HG03175 (cell line): ENCODE measurements at regions not wholly inside any gene's neighbourhood (a gene's known extent, or its start where the extent isn't known, plus 50 kb on each side); places are given as distances from the start of the nearest gene placed in this dataset.

Experiments
- ATAC-seq: cut with Tn5 transposase; IDR thresholded peaks from one replicate; pipeline ENCODE4 v1.9.1; 2021; ENCODE audit warnings: mild to moderate bottlenecking, moderate library complexity; ENCODE audit not compliant: unreplicated experiment

DNA sequence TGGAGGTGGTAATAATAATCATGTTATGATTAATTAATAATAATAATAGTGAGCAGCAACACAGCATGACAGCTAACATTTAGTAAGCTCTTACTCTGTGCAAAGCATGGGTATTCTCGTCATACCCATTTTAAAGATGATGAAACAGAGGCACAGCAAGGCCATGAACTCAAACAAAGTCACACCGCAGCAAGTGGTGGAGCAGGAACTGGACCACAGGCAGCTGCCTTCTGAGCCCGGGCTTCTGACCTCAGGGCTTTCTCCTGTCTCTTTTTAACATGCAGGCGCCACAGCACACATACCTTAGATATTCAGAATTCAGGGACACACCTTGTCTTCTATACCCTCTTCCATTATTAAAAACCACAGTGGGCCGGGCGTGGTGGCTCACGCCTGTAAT is 50.7 kb upstream of the SPATA12 start:
- no peak for ATAC-seq

DNA sequence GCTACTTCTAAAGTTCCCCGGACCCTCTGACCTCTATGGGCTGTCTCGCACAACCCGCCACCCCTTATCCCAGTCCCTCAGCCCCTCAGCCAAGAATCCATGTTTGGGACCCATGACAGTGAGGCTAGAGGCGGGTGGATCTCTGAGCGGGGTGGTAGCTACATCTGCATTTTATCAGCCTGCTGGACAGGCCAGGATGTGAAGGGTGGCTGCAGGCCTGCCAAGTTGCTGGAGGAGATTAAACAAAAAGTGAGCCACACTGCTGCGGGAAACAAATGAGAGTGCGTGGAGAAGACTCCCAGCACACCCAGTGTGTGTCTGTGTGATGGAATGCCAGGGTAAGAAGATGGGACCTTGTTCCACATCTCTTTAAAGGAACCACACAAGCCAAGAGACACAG is 51.1 kb upstream of the SPATA12 start:
- ATAC-seq = no peak

DNA sequence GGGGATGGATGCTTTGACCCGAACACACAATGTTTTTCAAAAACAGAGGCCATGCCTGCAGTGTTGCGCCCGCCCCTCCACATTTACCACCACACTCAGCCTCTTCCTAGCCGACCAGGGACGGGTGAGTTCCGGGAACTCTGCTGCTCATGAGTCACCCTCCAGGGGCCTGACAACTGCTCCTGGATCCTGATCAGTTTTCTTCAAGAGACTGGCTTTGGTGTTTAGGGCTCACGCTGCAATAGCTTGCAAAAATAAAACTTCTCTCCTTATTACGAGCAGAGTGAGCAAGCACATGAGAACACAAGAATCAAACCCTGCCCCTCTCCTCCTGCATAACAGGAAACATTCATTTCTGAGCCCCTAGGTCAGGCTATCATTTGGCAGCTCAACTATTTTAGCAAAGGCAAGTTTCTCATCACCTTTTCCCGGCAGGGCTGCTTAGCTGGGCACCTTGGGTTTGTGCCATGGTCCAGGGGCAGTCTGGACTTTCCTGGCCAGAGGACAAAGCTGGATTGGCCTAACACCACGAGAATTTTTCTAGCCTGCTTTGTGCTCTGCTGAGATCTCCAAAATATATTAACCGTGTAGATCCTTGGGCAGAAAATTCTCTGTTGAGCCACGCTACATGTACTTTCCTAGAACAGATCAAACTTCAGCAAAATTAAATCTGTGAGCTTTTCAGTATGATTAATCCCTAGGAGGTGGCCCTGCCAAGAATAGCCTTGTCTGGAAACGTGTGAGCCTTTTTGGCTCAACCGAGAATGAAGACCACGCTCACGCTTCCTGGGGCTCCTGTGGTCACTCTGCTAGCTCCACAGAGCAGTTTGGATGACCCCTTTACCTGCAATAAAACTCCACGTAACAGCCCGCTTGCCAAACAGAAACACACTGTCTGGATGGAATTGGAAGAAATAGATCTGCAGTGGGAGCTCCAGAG is 52.7 kb upstream of the SPATA12 start:
- ATAC-seq = no peak

DNA sequence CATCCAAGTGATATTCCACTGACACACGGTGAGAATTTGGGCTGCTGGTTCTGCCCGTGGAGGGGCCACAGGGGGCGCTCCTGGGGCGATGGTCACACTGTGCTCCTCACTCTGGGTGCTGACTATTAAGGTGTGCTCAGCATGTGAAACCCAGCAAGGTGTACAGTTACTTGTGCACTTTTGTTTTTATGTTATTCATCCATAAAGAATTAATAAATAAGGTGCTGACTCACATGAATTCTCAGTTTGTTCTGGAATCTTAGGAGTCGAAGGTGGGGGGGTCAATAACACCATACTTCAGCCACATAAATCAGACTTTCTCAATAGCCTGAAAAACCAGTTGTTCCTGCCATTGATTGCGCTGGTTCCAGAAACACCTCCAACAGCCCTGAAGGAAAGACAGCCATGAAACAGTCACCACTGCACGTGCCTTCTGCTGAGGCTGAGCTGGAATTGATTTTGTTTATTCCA is 53.5 kb upstream of the SPATA12 start:
- ATAC-seq = no peak

DNA sequence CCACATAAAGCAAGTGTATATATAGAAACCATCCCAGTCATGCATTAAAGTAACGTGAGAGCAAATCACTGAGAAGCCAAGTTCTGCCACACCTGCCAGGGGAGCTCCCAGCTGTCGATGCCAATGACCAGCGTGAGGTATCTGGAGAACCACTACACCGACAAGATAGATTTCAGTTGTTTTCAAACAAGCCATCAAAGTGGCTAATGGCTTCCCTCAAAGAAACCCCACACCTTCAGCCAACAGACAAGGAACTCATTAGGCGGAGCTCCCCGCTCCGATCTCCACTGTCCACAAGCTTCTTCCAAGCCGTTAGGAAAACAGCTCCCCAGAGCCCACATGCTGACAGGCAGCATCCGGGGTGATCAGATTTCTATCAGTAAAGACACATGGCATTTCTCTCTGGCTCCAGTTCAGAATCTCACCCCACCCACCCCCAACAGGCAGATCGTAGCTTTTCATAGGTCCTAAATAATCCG is 54.2 kb upstream of the SPATA12 start:
- ATAC-seq = no peak

DNA sequence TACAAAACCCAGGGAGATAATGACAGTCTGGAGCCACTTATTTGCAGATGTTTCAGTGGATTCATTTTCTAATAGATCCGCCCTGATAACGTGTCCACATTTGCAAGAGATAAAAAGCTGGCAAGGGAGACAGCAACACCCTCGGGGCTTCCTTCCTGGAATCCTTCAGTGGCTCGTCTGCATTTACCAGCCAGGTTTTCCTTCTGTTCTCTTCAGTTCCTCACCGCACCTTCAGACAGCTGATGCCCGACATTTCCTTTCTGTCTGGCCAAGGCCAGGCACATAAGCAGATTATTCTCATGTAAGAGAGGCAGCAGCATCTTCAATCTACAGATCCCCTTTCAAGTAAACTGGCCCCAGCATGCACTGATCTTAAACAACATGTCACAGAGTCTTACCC is 56.2 kb upstream of the SPATA12 start:
- no peak for ATAC-seq

DNA sequence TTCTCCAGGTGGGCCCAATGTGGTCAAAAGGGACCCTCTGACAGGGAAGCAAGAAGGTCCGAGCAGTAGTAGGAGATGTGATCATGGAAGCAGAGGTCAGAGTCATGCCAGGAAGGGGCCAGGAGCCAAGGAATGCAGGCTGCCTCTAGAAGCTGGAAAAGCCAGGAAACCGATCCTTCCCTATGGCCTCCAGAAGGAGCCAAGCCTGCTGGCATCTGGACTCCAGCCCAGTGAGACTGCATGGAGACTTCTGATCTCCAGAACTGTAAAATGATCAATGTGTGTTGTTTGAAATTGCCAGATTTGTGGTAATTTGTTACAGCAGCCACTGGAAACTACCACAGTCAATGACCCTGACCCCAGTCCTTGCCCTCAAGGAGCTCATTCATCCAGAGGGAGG is 56.8 kb upstream of the SPATA12 start:
- no peak for ATAC-seq

DNA sequence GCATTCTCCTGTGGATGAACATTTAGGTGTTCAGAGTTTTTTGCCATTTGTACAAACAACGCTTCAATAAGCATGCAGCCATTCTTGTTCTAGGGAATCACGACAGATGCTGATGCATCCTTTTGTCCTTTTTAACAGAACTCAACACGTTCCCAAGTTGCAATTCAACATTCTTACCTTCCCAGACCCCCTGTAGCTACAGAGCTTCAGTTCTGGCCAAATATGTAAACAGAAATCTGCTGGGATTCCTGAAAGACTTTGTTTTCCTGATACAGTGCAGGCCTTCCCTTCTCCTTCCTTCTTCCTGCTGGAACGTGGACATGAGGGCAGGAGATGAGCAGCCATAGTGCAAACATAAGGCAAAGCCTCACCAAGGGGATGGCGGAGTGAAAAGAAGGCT is 59.1 kb upstream of the SPATA12 start:
- ATAC-seq = no peak

DNA sequence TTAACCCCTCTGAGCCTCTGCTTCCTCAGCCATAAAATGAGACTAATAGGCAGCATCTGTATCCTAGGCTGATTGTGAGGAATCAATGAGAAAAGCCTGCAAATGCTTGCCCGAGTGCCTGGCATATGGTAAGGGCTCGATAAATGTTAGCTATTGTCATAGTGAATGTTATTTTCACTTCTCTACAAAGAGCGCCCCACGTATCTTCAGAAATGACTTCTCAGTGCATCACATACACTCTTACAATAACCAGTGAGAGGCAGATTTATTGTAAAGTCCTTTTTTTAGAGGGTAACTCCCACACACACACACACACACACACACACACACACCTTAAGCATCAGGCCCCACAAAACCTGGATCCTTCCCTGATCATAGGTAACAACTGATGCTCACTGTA is 60.5 kb upstream of the SPATA12 start:
- no peak for ATAC-seq

DNA sequence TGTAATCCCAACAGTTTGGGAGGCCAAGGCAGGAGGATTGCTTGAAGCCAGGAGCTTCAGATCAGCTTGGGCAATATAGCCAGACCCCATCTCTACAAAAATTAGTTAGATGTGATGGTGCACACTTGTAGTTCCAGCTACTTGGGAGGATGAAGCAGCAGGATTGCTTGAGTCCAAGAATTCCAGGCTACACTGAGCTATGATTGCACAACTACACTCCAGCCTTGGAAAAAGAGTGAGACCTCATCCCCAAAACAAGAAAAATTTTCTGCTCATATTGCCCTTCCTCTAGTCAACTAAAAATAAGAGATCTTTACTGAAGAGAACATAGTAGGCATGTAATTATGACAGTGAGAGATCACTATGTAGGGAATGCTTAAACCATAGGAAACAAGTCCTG is 60.9 kb upstream of the SPATA12 start:
- ATAC-seq = no peak

DNA sequence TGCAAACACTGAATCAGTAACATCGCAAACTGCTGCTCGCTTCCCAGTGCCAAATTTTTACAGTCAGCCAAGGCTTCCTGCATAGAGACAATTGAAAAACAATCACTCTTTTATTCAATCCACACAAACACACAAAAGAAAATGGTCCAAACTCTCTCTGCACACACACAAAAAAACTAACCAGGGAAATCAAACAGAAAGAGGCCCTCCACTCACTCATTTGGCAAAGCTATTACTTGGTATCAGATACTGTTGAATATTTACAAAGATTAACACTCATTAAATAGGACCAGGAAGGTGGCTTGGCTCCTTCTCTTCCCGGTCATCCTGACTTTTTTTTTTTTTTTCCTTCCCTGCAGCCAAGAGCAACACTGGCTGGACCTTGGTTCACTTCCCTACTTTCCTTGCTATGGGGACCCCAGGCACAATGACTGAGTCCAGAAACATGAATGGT is 62.4 kb upstream of the SPATA12 start:
- ATAC-seq = no peak

DNA sequence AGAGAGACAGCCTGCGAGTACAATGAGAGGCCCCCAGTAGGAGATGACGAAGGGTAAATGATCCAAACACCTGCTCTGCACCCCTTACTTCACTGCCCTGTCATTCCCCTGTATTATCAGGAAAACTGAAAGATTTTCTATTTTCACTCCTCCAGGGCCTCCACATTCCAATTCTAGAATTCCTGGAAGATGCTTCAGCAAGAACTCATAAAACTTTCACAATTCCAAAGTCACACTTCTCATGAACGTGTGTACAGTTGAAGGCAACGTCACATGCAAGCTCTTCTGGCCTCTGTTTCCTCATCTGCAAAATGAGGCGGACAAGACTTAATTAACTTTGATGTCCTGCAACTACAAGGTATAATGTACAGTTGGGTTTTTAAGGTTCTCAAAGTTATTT is 62.8 kb upstream of the SPATA12 start:
- ATAC-seq = no peak

DNA sequence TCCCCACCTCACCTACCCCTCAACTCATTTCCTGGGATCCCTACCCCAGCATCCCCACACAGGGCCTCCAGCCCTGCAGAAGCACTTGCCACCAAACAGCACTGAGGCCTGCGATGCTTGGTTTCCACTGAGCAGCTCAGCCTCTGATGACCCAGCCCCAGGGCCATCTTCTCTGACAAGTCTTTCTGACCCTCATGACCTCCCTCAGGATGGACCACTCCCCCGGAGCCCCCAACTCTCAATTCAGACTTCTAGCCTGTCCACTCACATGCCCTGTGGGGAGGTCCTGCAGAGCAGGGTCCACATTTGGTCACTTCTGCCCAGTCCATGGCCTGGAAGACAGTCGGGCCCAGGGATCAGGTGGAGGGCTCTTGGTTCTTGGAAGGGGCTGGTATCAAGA is 63.4 kb upstream of the SPATA12 start:
- no peak for ATAC-seq

DNA sequence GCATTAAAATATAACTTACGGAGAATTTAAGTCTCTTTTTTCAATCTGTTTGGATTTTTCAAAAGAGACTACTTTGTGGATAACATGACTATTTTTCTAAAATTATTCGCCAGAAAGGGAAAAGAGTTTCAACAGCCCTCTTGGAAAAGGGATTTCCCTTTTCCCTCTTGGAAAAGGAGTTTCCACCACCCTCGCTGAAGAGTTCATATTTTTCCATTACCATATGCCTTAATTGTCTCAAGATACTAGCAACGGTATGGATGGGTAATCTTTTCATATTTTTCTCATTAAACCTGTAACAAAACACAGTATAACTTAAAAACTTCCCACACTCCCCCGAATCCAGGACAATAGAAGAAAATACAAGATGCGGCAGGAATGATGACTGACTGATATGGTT is 66.1 kb upstream of the SPATA12 start:
- no peak for ATAC-seq

DNA sequence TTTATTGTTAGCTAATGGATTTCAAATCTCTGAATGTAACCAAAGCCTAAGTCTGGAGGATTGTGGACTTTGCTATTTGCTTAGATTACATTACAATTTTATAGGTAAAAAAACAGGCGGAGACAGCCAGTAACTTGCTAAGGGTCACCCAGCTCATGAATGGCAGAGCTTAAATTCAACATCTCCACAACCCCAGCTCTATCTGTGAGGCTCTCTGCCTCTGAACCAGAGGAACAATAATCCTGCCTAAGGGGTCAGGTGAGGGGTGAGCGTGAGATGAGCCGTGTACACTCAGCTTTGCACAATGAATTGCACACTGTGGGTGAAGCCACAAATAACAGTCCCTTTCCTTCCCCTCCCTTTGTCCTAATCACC is 69.8 kb upstream of the SPATA12 start:
- no peak for ATAC-seq

DNA sequence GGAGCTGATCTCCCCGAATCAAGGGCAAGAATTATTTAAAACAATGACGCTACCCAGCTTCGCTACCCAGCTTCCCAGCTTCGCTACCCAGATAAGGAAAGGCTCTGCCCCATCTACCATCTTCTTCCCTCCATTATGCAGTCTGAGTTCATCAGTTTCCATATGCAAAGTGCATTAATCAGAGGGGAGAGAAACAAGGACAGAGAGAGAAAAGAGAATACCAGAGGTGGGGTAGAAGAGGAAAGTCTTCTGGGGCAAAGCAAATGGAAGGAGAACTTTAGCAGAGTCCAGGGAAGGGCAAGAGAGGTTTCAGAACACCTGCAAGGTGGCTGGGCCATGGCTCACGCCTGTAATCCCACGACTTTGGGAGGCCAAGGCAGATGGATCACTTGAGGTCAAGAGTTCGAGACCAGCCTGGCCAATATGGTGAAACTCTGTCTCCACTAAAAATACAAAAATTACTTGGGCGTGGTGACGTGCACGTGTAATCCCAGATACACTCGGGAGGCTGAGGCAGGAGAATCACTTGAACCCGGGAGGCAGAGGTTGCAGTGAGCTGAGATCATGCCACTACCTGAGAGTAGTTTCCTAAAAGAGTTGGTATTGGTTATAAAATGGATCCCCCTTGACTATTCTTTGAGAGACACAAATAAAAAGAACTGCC is 70.4 kb upstream of the SPATA12 start:
- no peak for ATAC-seq

DNA sequence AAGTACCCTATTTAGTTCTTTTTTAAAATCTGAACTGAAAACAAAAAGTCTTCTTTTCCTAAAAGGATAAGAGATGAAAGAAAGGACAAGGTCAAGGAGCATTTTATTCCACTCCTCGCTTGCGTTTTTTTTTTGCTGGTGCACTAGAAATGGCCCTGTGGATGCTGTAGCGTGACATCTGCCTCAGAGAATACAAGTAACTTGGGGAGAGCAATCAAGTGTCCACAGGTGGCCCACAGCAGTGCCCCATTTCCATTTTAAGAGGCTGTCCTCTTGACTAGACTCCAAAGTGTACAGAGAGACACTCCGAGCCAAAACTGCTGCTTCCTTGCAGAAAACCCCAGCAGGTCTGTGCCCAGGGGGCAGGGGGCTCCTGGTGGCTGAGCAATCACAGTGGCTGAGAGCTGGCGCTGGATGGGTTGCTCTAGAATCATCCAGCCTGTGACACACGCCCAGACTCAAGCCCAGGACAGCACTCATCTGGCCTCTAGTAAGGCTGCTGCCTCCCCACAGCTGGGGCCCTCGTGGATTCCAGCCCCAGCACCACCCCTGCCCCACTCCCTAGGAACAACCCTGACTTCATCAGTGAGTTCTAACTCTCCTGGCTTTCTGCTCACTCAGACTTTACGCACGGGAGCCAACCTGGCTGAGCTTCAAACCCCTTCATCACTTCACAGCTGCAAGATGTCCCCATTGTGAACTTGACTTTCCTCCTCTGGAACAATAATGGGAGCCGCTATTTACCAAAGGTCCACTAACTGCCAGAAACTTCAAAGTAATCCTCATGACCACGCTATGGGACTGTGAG is 71.1 kb upstream of the SPATA12 start:
- no peak for ATAC-seq

DNA sequence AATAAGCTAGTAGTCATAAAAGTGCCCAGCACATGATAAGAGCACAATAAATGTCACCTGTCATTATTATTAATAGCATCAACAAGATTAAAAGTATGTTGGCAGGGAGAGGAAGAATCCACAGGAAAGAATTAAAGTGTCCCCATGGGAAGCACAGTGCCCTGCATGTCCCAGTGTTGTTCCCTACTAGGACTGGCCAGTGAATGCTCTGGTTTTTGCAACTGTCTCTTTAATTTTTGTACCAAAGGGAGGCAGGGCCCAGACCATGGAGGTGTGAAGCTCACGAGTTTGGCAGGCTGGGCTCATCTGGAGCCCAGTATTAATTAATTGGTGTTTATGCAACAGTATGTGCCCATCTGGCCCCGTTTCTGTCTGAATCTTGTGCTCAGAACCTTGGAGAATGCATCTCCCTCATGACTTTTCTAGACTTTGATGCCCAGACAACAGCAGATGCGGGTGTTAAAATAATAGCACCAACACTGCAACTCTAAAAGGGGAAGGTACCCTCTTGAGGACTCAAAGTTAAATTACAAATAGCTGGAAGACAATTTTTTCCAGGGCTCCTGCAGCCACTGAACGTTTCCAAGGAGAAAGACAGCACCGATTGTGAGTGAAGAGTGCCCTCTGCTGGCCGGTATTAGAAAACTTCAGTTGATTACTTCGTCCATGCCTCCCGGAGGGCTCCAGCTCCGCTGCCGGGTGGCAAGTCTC is 71.9 kb upstream of the SPATA12 start:
- no peak for ATAC-seq

DNA sequence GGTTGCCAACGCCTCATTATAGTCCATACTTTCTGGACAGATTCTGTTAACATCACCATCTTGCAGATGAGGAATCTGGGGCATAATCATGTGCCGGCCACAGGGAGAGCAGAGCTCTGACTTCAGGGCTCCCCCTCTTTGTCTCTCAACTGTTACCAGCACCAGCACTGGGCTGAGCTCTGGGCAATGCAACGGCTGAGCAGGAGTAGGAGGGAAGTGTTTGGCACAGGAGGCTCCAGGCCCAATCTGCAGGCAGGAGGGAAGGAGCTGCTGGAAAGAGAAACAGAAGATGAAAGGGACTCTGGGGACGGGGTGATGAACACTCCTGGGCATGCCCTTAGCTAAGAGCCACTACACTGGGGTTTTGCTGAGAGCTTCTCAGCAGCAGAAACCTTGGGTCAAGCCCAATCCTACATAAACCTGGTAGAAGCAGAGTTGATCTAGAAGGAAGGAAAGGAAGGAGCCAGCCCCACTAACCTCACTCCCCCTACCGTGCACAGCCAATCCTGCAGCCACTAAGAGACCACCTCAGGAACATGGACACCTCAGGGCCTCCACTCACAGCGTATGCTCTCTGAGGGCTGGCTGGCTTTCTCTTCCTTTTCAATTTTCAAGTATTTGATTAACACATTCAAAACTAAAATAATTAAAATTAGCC is 73.1 kb upstream of the SPATA12 start:
- ATAC-seq = no peak

DNA sequence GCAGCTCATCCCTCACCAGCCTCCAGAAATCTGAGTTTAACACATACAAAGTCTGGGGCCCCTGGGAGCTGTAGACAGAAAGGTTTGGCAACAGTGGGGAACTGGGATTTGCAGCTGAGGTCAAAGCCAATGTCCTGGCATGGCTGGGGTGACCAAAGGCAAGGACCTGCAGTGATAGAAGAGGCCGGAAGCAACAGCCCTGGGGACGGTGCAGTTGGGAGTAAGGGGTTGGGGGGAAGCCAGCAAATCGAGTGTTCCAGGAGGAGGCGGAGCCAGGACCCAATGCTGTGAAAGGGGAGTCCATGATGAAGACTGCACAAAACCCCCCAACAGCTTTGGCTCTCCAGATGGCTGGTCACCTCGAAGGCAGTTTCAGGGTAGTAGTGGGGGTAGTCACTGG is 74.1 kb upstream of the SPATA12 start:
- ATAC-seq = no peak
